ENCODE measurements at regions not wholly inside any gene's neighbourhood (a gene's known extent, or its start where the extent isn't known, plus 50 kb on each side); places are given as distances from the start of the nearest gene placed in this dataset.

- TF ChIP-seq POLR2A (IDR thresholded peaks at IDR 0.05) (no peak), POLR2AphosphoS5 (IDR thresholded peaks at IDR 0.05) (no peak)
- TF ChIP-seq, protein P1, sequence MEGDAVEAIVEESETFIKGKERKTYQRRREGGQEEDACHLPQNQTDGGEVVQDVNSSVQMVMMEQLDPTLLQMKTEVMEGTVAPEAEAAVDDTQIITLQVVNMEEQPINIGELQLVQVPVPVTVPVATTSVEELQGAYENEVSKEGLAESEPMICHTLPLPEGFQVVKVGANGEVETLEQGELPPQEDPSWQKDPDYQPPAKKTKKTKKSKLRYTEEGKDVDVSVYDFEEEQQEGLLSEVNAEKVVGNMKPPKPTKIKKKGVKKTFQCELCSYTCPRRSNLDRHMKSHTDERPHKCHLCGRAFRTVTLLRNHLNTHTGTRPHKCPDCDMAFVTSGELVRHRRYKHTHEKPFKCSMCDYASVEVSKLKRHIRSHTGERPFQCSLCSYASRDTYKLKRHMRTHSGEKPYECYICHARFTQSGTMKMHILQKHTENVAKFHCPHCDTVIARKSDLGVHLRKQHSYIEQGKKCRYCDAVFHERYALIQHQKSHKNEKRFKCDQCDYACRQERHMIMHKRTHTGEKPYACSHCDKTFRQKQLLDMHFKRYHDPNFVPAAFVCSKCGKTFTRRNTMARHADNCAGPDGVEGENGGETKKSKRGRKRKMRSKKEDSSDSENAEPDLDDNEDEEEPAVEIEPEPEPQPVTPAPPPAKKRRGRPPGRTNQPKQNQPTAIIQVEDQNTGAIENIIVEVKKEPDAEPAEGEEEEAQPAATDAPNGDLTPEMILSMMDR (IDR thresholded peaks at IDR 0.05) = no peak
Measured at GRCh38 chr5:97601651-97602050, 418.6 kb upstream of the RIOK2 start.
